ENCODE measurements at regions not wholly inside any gene's neighbourhood (a gene's known extent, or its start where the extent isn't known, plus 50 kb on each side); places are given as distances from the start of the nearest gene placed in this dataset.

DNA sequence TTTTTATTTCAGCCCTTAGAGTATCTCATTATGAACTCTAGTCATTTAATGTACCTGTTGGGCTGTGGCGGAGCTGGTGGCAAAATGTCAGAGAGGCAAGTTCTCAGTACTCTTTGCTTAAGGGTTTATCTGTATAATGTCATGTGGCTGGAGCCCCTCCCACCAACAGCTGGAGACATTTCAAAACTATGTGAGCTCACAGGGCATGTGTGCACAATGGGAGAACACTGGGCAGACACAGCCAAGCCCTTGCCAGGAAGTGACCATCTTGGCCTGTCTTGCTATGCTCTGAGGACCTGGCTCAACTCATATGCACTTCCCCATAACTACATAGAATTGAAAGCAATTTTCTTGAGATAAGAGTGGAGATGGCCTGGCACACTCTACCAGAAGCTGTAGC lies 296.4 kb downstream of the PTPRU start:
- no peak overlapping the region for H3K4me2 ChIP-seq (ENCODE audit: control insufficient read depth, extremely low read depth, insufficient read depth, low read depth, low read length)
- H3K27me3 ChIP-seq (ENCODE audit: control insufficient read depth, extremely low read depth, insufficient read depth, low read length): no peaks in the 10 kb centered on the region
- FAIRE-seq (no peak), DNase-seq (ENCODE audit: low read depth, low spot score) (no peak)
- TF ChIP-seq EZH2 (IDR thresholded peaks at IDR 0.05; ENCODE audit: low read length): no peak
- TF ChIP-seq, protein P1, sequence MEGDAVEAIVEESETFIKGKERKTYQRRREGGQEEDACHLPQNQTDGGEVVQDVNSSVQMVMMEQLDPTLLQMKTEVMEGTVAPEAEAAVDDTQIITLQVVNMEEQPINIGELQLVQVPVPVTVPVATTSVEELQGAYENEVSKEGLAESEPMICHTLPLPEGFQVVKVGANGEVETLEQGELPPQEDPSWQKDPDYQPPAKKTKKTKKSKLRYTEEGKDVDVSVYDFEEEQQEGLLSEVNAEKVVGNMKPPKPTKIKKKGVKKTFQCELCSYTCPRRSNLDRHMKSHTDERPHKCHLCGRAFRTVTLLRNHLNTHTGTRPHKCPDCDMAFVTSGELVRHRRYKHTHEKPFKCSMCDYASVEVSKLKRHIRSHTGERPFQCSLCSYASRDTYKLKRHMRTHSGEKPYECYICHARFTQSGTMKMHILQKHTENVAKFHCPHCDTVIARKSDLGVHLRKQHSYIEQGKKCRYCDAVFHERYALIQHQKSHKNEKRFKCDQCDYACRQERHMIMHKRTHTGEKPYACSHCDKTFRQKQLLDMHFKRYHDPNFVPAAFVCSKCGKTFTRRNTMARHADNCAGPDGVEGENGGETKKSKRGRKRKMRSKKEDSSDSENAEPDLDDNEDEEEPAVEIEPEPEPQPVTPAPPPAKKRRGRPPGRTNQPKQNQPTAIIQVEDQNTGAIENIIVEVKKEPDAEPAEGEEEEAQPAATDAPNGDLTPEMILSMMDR (optimal IDR thresholded peaks at IDR 0.05 in 1 of 3, IDR thresholded peaks at IDR 0.05 in 1 of 3, conservative IDR thresholded peaks at IDR 0.05 in 1 of 3; ENCODE audit: extremely low read depth in 1 of 3, insufficient read depth in 2 of 3, low read length in 3 of 3): no peak
- H3K4me1 ChIP-seq (ENCODE audit: control insufficient read depth, extremely low read depth, insufficient read depth, low read length): no peaks in the 10 kb centered on the region
- no peaks in the 10 kb centered on the region for H3K79me2 ChIP-seq (ENCODE audit: control insufficient read depth, insufficient read depth, low read length)
- H3K27ac ChIP-seq (ENCODE audit: control insufficient read depth, insufficient read depth, low read length): no peak overlapping the region
- no peaks in the 10 kb centered on the region for H4K20me1 ChIP-seq (ENCODE audit: control insufficient read depth, extremely low read depth, insufficient read depth, low read length)
- no peak overlapping the region for H3K9ac ChIP-seq (ENCODE audit: control insufficient read depth, extremely low read depth, insufficient read depth, low read length)
- H3K9me1 ChIP-seq (ENCODE audit: control insufficient read depth, extremely low read depth, insufficient read depth, low read length): no peaks in the 10 kb centered on the region
- no peaks in the 10 kb centered on the region for H3K36me3 ChIP-seq (ENCODE audit: control insufficient read depth in 2 of 2, extremely low read depth in 1 of 2, insufficient read depth in 2 of 2, low read length in 2 of 2)
- H3K4me3 ChIP-seq (ENCODE audit: control insufficient read depth in 2 of 3, extremely low read depth in 1 of 3, insufficient read depth in 2 of 3, low read depth in 1 of 3, low read length in 3 of 3): no peak overlapping the region
- dilution Hi-C loops (cut with MboI; ENCODE audit: extremely low pct_ligation_motif_present, low sequenced_read_pairs): no loop called here
- no peak overlapping the region for H2AFZ ChIP-seq (ENCODE audit: control insufficient read depth, low read length)
- H3K9me3 ChIP-seq (ENCODE audit: control insufficient read depth, low read depth, low read length): no peaks in the 10 kb centered on the region

DNA sequence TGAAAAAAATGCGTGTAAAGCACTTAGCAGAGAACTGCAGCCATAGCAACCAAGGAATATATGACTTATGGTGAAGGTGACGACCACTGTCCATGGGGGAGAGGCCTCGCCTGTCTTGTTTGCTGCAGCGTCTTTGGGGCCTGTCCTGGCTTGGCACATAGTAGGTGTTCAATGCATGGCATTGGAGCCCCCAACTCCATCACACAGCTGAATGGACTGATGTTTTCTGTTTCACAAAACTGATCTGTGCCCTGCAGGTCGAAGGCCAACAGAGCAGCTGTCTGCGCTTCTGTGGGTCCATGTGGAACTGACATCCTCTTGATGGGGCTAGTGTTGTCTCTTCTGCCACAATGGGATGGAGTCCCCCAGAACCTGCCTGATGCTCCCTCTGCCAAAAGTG lies 296.0 kb downstream of the PTPRU start:
- Histone ChIP-seq H3K9me3 (ENCODE audit: control insufficient read depth, low read depth, low read length) (no peaks in the 10 kb centered on the region), H3K27me3 (ENCODE audit: control insufficient read depth, extremely low read depth, insufficient read depth, low read length) (no peaks in the 10 kb centered on the region), H2AFZ (ENCODE audit: control insufficient read depth, low read length) (no peak overlapping the region), H3K9me1 (ENCODE audit: control insufficient read depth, extremely low read depth, insufficient read depth, low read length) (no peaks in the 10 kb centered on the region), H3K9ac (ENCODE audit: control insufficient read depth, extremely low read depth, insufficient read depth, low read length) (no peak overlapping the region), H3K27ac (ENCODE audit: control insufficient read depth, insufficient read depth, low read length) (no peak overlapping the region), H4K20me1 (ENCODE audit: control insufficient read depth, extremely low read depth, insufficient read depth, low read length) (no peaks in the 10 kb centered on the region), H3K4me3 (ENCODE audit: control insufficient read depth in 2 of 3, extremely low read depth in 1 of 3, insufficient read depth in 2 of 3, low read depth in 1 of 3, low read length in 3 of 3) (no peak overlapping the region), H3K79me2 (ENCODE audit: control insufficient read depth, insufficient read depth, low read length) (no peaks in the 10 kb centered on the region), H3K4me2 (ENCODE audit: control insufficient read depth, extremely low read depth, insufficient read depth, low read depth, low read length) (no peak overlapping the region), H3K4me1 (ENCODE audit: control insufficient read depth, extremely low read depth, insufficient read depth, low read length) (no peaks in the 10 kb centered on the region), H3K36me3 (ENCODE audit: control insufficient read depth in 2 of 2, extremely low read depth in 1 of 2, insufficient read depth in 2 of 2, low read length in 2 of 2) (no peaks in the 10 kb centered on the region)
- FAIRE-seq (no peak), DNase-seq (ENCODE audit: low read depth, low spot score) (no peak)
- TF ChIP-seq EZH2 (IDR thresholded peaks at IDR 0.05; ENCODE audit: low read length): no peak
- TF ChIP-seq, protein P1 (optimal IDR thresholded peaks at IDR 0.05 in 1 of 3, IDR thresholded peaks at IDR 0.05 in 1 of 3, conservative IDR thresholded peaks at IDR 0.05 in 1 of 3; ENCODE audit: extremely low read depth in 1 of 3, insufficient read depth in 2 of 3, low read length in 3 of 3): no peak
- dilution Hi-C loops (cut with MboI; ENCODE audit: extremely low pct_ligation_motif_present, low sequenced_read_pairs): no loop called here

All from keratinocyte (primary cell).